ENCODE measurements at regions not wholly inside any gene's neighbourhood (a gene's known extent, or its start where the extent isn't known, plus 50 kb on each side); places are given as distances from the start of the nearest gene placed in this dataset.

DNA sequence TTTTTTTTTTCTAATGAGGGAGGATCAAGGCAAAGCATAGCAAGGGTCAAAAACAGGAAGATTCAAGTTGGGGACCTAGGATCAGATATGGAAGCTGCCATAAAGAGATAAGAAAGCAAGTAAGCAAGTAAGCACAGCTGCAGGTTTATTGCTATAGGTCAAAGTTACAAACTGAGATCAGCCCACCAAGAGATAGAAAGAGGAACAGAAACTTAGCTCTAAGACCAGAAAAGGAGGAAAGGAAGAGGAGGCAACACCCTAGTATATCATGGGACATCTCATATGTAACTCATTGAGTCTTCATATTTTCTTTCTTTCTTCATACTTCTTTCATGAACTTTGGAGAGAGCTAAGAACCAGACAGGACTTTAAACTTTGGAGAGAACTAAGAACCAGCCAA is 295.9 kb upstream of the CRIM1 start:
- TF ChIP-seq ETV6 (conservative IDR thresholded peaks at IDR 0.05 in 1 of 2, IDR thresholded peaks at IDR 0.05 in 1 of 2; ENCODE audit: borderline replicate concordance in 1 of 2, low read depth in 1 of 2) (no peak), POLR2AphosphoS5 (IDR thresholded peaks at IDR 0.05; ENCODE audit: low read length) (no peak), RELA (IDR thresholded peaks at IDR 0.05; ENCODE audit: borderline replicate concordance, partially characterized antibody) (no peak), POLR2A (IDR thresholded peaks at IDR 0.05; ENCODE audit: low read depth, low read length) (no peak), NR2C2 (IDR thresholded peaks at IDR 0.05; ENCODE audit: borderline replicate concordance, control insufficient read depth, insufficient read length, low read depth) (no peak), GABPA (IDR thresholded peaks at IDR 0.05; ENCODE audit: low read depth) (no peak), BRCA1 (IDR thresholded peaks at IDR 0.05; ENCODE audit: low read depth, low read length) (no peak), PML (IDR thresholded peaks at IDR 0.05; ENCODE audit: low read length) (no peak), CEBPB (IDR thresholded peaks at IDR 0.05; ENCODE audit: borderline replicate concordance in 1 of 2, low read depth in 2 of 2, low read length in 2 of 2) (no peak), RAD21 (IDR thresholded peaks at IDR 0.05; ENCODE audit: insufficient read depth, low read depth, low read length) (no peak), SMC3 (IDR thresholded peaks at IDR 0.05; ENCODE audit: borderline replicate concordance, low read length) (no peak), EZH2 (IDR thresholded peaks at IDR 0.05; ENCODE audit: borderline replicate concordance, control insufficient read depth, low read depth, low read length) (no peak)
- TF ChIP-seq, protein P1, sequence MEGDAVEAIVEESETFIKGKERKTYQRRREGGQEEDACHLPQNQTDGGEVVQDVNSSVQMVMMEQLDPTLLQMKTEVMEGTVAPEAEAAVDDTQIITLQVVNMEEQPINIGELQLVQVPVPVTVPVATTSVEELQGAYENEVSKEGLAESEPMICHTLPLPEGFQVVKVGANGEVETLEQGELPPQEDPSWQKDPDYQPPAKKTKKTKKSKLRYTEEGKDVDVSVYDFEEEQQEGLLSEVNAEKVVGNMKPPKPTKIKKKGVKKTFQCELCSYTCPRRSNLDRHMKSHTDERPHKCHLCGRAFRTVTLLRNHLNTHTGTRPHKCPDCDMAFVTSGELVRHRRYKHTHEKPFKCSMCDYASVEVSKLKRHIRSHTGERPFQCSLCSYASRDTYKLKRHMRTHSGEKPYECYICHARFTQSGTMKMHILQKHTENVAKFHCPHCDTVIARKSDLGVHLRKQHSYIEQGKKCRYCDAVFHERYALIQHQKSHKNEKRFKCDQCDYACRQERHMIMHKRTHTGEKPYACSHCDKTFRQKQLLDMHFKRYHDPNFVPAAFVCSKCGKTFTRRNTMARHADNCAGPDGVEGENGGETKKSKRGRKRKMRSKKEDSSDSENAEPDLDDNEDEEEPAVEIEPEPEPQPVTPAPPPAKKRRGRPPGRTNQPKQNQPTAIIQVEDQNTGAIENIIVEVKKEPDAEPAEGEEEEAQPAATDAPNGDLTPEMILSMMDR (IDR thresholded peaks at IDR 0.05 in 2 of 3, conservative IDR thresholded peaks at IDR 0.05 in 1 of 3; ENCODE audit: control insufficient read depth in 2 of 3, extremely low read depth in 1 of 3, insufficient read depth in 1 of 3, low read depth in 3 of 3, low read length in 3 of 3): no peak

Data from GM12878 (cell line).